B cell (primary cell): ENCODE measurements at regions not wholly inside any gene's neighbourhood (a gene's known extent, or its start where the extent isn't known, plus 50 kb on each side); places are given as distances from the start of the nearest gene placed in this dataset.

Experiments
- ATAC-seq: fragments of 200-7000 bp; cut with Tn5 transposase; one replicate; pipeline ENCODE4 v1.10.0; 2021; ENCODE audit warnings: low read depth, mild to moderate bottlenecking, moderate number of reproducible peaks, moderate library complexity
- CTCF ChIA-PET: fragments of 350-600 bp; sonication (Branson Sonifier 250); formaldehyde crosslinking; loops from one replicate; lab custom pipeline; 2021; ENCODE audit warnings: antibody characterized with exemption, inconsistent platforms; lab: Charles Lee
- POLR2A ChIA-PET: fragments of 350-600 bp; sonication (Branson Sonifier 250); formaldehyde crosslinking; loops from one replicate; lab custom pipeline; 2021; ENCODE audit warnings: antibody characterized with exemption; lab: Charles Lee
- DNase-seq: peaks from one replicate; pipeline ENCODE4 v3.0.0; 2013
- H2AFZ ChIP-seq: 2 replicates; pipeline ENCODE4 v1.6.1; 2012; ENCODE audit warnings: mild to moderate bottlenecking, low read depth, low read length; ENCODE audit not compliant: insufficient read depth, poor library complexity, severe bottlenecking
- H3K27ac ChIP-seq, 2 donors: 1 replicate in 1 of 2; 2 replicates in 1 of 2; pipeline ENCODE4 v1.5.1; 2012 to 2013; ENCODE audit warnings: low read length in 2 of 2, mild to moderate bottlenecking in 2 of 2, moderate library complexity in 1 of 2
- H3K27me3 ChIP-seq, 4 experiments: fragments of 200-600 bp in 1 of 4; sonication (generic) in 1 of 4; replicated peaks in 1 of 4; 1 replicate in 2 of 4; 2 replicates in 2 of 4; pipeline versions ENCODE4 v1.6.1 to v1.7.0; 2013 to 2016; ENCODE audit warnings: low read length in 3 of 4, mild to moderate bottlenecking in 2 of 4, mixed read lengths in 1 of 4, moderate library complexity in 1 of 4; ENCODE audit not compliant: insufficient read depth in 4 of 4, control insufficient read depth in 3 of 4; ENCODE audit errors: control extremely low read depth in 1 of 4
- H3K36me3 ChIP-seq, 2 experiments: replicated peaks in 1 of 2; 1 replicate in 1 of 2; 2 replicates in 1 of 2; pipeline versions ENCODE4 v1.6.1 to v1.7.1; 2013; ENCODE audit warnings: low read length in 1 of 2; ENCODE audit not compliant: insufficient read depth in 2 of 2, control insufficient read depth in 1 of 2; ENCODE audit errors: control extremely low read depth in 1 of 2, extremely low read depth in 1 of 2
- H3K4me1 ChIP-seq, 2 donors: fragments of 200-600 bp in 1 of 2; sonication (generic) in 1 of 2; 1 replicate in 1 of 2; 2 replicates in 1 of 2; pipeline versions ENCODE4 v1.5.1 to v1.6.1; 2013 to 2017; ENCODE audit warnings: low read length in 2 of 2; ENCODE audit not compliant: control insufficient read depth in 2 of 2, insufficient read depth in 2 of 2
- H3K4me2 ChIP-seq: replicated peaks from 2 replicates; pipeline ENCODE3; 2012; ENCODE audit warnings: mild to moderate bottlenecking, low read depth, low read length; ENCODE audit not compliant: poor library complexity, severe bottlenecking
- H3K4me3 ChIP-seq, 5 experiments: fragments of 200-600 bp in 1 of 5; sonication (generic) in 1 of 5; 1 replicate in 3 of 5; 2 replicates in 2 of 5; pipeline versions ENCODE4 v1.5.1 to v1.7.0; 2011 to 2016; ENCODE audit warnings: low read length in 4 of 5, mild to moderate bottlenecking in 4 of 5, low read depth in 2 of 5, control low read depth in 1 of 5, moderate library complexity in 1 of 5; ENCODE audit not compliant: insufficient read depth in 1 of 5; ENCODE audit errors: control extremely low read depth in 1 of 5, extremely low read depth in 1 of 5
- H3K79me2 ChIP-seq: fragments of 200-600 bp; sonication (generic); one replicate; pipeline ENCODE4 v1.6.0; 2016; ENCODE audit warnings: low read length; ENCODE audit not compliant: control insufficient read depth, insufficient read depth
- H3K9ac ChIP-seq: fragments of 200-600 bp; sonication (generic); 2 replicates; pipeline ENCODE4 v1.6.1; 2017; ENCODE audit warnings: mild to moderate bottlenecking, low read length, moderate library complexity
- H3K9me3 ChIP-seq, 3 donors: one replicate each; pipeline versions ENCODE4 v1.6.1 to v1.7.1; 2013; ENCODE audit warnings: low read length in 2 of 3; ENCODE audit not compliant: control insufficient read depth in 2 of 3, insufficient read depth in 1 of 3; ENCODE audit errors: control extremely low read depth in 1 of 3
- H4K20me1 ChIP-seq: 2 replicates; pipeline ENCODE4 v1.6.0; 2012; ENCODE audit warnings: mild to moderate bottlenecking, low read length; ENCODE audit not compliant: insufficient read depth, control insufficient read depth, poor library complexity, severe bottlenecking
- H3K27ac Mint-ChIP-seq: one replicate; pipeline ENCODE4 v1.8.0; 2021; ENCODE audit warnings: mixed read lengths
- H3K27me3 Mint-ChIP-seq: one replicate; pipeline ENCODE4 v1.8.0; 2021; ENCODE audit warnings: mixed read lengths
- H3K4me1 Mint-ChIP-seq: one replicate; pipeline ENCODE4 v1.8.0; 2021; ENCODE audit warnings: mixed read lengths
- H3K4me3 Mint-ChIP-seq: one replicate; pipeline ENCODE4 v1.8.0; 2021; ENCODE audit warnings: mixed read lengths
- H3K9me3 Mint-ChIP-seq: one replicate; pipeline ENCODE4 v1.8.0; 2022; ENCODE audit warnings: mixed read lengths; ENCODE audit not compliant: insufficient read depth
- EZH2 ChIP-seq: IDR thresholded peaks from 2 replicates; pipeline ENCODE4 v1.6.1; 2012; ENCODE audit warnings: borderline replicate concordance, low read depth, mild to moderate bottlenecking, moderate library complexity, low read length; ENCODE audit not compliant: insufficient read depth, poor library complexity, severe bottlenecking
- WGBS: methylation state at CpG from one replicate; pipeline ENCODE4 v1.1.5; 2013; ENCODE audit warnings: missing lambda C conversion rate; ENCODE audit not compliant: insufficient coverage; 5-methylcytosine and 5-hydroxymethylcytosine counted together
- intact Hi-C: fragments of 100-400 bp; cut with micrococcal nuclease; formaldehyde crosslinking; loops from one replicate; pipeline ENCODE4 v1.10.0; 2022
- TF ChIP-seq, protein P1 (sequence below): fragments of 200-600 bp; IDR thresholded peaks from one replicate; pipeline ENCODE4 v1.8.0; 2022; ENCODE audit warnings: antibody characterized with exemption, mild to moderate bottlenecking

DNA sequence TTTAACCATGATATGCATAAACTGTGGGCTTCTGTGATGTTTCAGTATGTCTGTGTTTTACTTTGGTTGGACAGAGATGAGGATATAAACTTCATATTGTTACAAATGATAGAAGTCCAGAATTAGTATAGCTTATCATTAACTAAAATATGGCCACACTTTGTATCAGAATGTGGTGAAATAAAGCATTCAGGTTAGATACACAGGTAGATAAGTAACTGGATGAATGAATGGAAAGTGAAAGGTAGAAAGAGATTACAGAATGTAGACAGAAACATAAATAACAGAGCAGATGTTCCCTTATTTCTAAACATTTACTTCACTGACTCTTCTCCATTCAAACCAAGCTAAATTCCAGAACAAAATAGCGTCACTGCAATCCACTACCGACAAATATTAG is 1033.8 kb downstream of the CDH18 start:
- H3K9me3 ChIP-seq = no peaks in the 10 kb centered on the region
- H3K27me3 Mint-ChIP-seq = no peaks in the 10 kb centered on the region
- no peaks in the 10 kb centered on the region for H3K79me2 ChIP-seq
- H3K4me3 ChIP-seq = no peak overlapping the region
- CTCF ChIA-PET = no interaction called here
- no peaks in the 10 kb centered on the region for H4K20me1 ChIP-seq
- DNase-seq (no peak), ATAC-seq (no peak)
- WGBS = no CpG with 5 or more reads among the region's 2 CpGs
- H3K36me3 ChIP-seq = no peaks in the 10 kb centered on the region
- POLR2A ChIA-PET = no interaction called here
- no peaks in the 10 kb centered on the region for H3K27me3 ChIP-seq
- intact Hi-C loops = no loop called here
- H3K4me3 Mint-ChIP-seq = no peak overlapping the region
- H3K27ac ChIP-seq = no peak overlapping the region
- no peak overlapping the region for H2AFZ ChIP-seq
- H3K4me2 ChIP-seq = no peak overlapping the region
- no peak overlapping the region for H3K27ac Mint-ChIP-seq
- TF ChIP-seq EZH2 = no peak
- TF ChIP-seq, protein P1, sequence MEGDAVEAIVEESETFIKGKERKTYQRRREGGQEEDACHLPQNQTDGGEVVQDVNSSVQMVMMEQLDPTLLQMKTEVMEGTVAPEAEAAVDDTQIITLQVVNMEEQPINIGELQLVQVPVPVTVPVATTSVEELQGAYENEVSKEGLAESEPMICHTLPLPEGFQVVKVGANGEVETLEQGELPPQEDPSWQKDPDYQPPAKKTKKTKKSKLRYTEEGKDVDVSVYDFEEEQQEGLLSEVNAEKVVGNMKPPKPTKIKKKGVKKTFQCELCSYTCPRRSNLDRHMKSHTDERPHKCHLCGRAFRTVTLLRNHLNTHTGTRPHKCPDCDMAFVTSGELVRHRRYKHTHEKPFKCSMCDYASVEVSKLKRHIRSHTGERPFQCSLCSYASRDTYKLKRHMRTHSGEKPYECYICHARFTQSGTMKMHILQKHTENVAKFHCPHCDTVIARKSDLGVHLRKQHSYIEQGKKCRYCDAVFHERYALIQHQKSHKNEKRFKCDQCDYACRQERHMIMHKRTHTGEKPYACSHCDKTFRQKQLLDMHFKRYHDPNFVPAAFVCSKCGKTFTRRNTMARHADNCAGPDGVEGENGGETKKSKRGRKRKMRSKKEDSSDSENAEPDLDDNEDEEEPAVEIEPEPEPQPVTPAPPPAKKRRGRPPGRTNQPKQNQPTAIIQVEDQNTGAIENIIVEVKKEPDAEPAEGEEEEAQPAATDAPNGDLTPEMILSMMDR = no peak
- H3K4me1 ChIP-seq = no peaks in the 10 kb centered on the region
- no peaks in the 10 kb centered on the region for H3K4me1 Mint-ChIP-seq
- no peaks in the 10 kb centered on the region for H3K9me3 Mint-ChIP-seq
- no peak overlapping the region for H3K9ac ChIP-seq

DNA sequence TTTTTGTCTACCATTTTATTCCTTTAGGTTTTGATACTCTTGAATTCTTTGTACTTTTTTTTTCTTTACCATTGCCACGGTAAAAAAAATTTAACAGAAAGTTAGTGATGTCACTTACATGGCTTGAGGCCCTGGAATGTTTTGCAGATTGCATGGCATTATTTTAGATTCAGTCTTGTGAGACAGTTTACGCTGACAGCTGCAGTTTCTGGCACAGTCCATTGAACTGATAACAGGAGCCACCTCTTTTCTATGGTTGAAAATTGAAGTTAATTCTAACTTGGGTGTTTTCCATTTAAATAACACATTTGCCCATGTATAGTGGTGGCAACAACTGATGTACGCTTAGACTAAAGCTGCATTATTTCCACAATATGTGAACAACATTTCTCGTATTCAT is 1028.5 kb downstream of the CDH18 start:
- Histone ChIP-seq H3K9ac (no peak overlapping the region), H3K9me3 (no peaks in the 10 kb centered on the region), H4K20me1 (no peaks in the 10 kb centered on the region), H3K4me2 (no peak overlapping the region), H3K79me2 (no peaks in the 10 kb centered on the region), H3K4me1 (no peaks in the 10 kb centered on the region), H3K27ac (no peak overlapping the region), H2AFZ (no peak overlapping the region), H3K27me3 (no peaks in the 10 kb centered on the region), H3K4me3 (no peak overlapping the region), H3K36me3 (no peaks in the 10 kb centered on the region)
- ChIA-PET POLR2A (no interaction called here), CTCF (no interaction called here)
- DNase-seq (no peak), ATAC-seq (no peak)
- WGBS = 100% methylated on average over 1 of the region's 4 CpGs
- Mint-ChIP-seq H3K4me3 (no peak overlapping the region), H3K27me3 (no peaks in the 10 kb centered on the region), H3K4me1 (no peaks in the 10 kb centered on the region), H3K27ac (no peak overlapping the region), H3K9me3 (no peaks in the 10 kb centered on the region)
- TF ChIP-seq EZH2 = no peak
- TF ChIP-seq, protein P1 = no peak
- intact Hi-C loops = no loop called here
